ENCODE measurements at regions not wholly inside any gene's neighbourhood (a gene's known extent, or its start where the extent isn't known, plus 50 kb on each side); places are given as distances from the start of the nearest gene placed in this dataset.

- ChIA-PET CTCF (no interaction called here), POLR2A (interaction anchor here (0.7 kb wide), 1 partner anchor 175 kb away, joined by 3 read pairs; no protein-coding TSS in a partner anchor)
- no peaks in the 10 kb centered on the region for H3K36me3 ChIP-seq (ENCODE audit: control insufficient read depth in 2 of 2, extremely low read depth in 1 of 2, insufficient read depth in 2 of 2, low read length in 2 of 2)
- H3K4me1 ChIP-seq (ENCODE audit: control insufficient read depth, extremely low read depth, insufficient read depth, low read length): no peaks in the 10 kb centered on the region
- dilution Hi-C loops (cut with MboI; ENCODE audit: extremely low pct_ligation_motif_present, low sequenced_read_pairs) (no loop called here), intact Hi-C loops (cut with micrococcal nuclease) (no loop called here)
- H3K4me3 ChIP-seq (replicated peaks in 1 of 3; ENCODE audit: insufficient read depth in 1 of 3, low read depth in 1 of 3, low read length in 3 of 3): no peak overlapping the region
- no peaks in the 10 kb centered on the region for H3K27me3 ChIP-seq (ENCODE audit: control insufficient read depth in 2 of 2, insufficient read depth in 2 of 2, low read length in 2 of 2)
- TF ChIP-seq EZH2 (IDR thresholded peaks at IDR 0.05; ENCODE audit: borderline replicate concordance, low read depth, low read length, severe bottlenecking) (no peak), MYC (IDR thresholded peaks at IDR 0.05; ENCODE audit: low read depth, low read length) (no peak), FOS (IDR thresholded peaks at IDR 0.05; ENCODE audit: borderline replicate concordance, insufficient read depth, low read length) (no peak), POLR2AphosphoS5 (IDR thresholded peaks at IDR 0.05; ENCODE audit: insufficient read depth, low read depth, low read length) (no peak), POLR2A (IDR thresholded peaks at IDR 0.05; ENCODE audit: low read depth, low read length) (no peak), JUN (IDR thresholded peaks at IDR 0.05; ENCODE audit: borderline replicate concordance, insufficient read depth, insufficient read length, low read depth) (no peak), GATA2 (IDR thresholded peaks at IDR 0.05; ENCODE audit: insufficient read depth, insufficient read length, low read depth, low read length) (no peak), CTCF (IDR thresholded peaks at IDR 0.05; ENCODE audit: extremely low read depth in 1 of 2, insufficient read depth in 1 of 2, low read depth in 1 of 2, low read length in 2 of 2) (no peak)
- TF ChIP-seq, protein P1, sequence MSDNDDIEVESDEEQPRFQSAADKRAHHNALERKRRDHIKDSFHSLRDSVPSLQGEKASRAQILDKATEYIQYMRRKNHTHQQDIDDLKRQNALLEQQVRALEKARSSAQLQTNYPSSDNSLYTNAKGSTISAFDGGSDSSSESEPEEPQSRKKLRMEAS (IDR thresholded peaks at IDR 0.05; ENCODE audit: insufficient read depth, insufficient read length): no peak
- no peaks in the 10 kb centered on the region for H4K20me1 ChIP-seq (replicated peaks; ENCODE audit: control insufficient read depth, extremely low read depth, insufficient read depth, low read length)
- peaks cover 2% of the 10 kb centered on the region for H3K9me3 ChIP-seq (replicated peaks; ENCODE audit: control insufficient read depth, insufficient read depth, low read length)
- H3K27ac ChIP-seq (ENCODE audit: insufficient read depth, low read depth, low read length): no peak overlapping the region
- no peak for FAIRE-seq
- no peak for DNase-seq (ENCODE audit: low read depth, low spot score)
- H2AFZ ChIP-seq (ENCODE audit: low read depth, low read length): no peak overlapping the region
- no peak overlapping the region for H3K9ac ChIP-seq (replicated peaks; ENCODE audit: extremely low read depth, insufficient read depth, low read length)
- no TSS peak for BruUV-seq (replicated peaks)
- no peak overlapping the region for H3K4me2 ChIP-seq (ENCODE audit: insufficient read depth, low read length)
- no peaks in the 10 kb centered on the region for H3K79me2 ChIP-seq (ENCODE audit: control insufficient read depth, insufficient read depth, low read length)
- no peaks in the 10 kb centered on the region for H3K9me1 ChIP-seq (replicated peaks; ENCODE audit: control insufficient read depth, extremely low read depth, insufficient read depth, low read length)
Observed at GRCh38 chr1:238549137-238549536, 658.4 kb upstream of the ZP4 start.

Measured in endothelial cell of umbilical vein (primary cell).